ENCODE measurements at regions not wholly inside any gene's neighbourhood (a gene's known extent, or its start where the extent isn't known, plus 50 kb on each side); places are given as distances from the start of the nearest gene placed in this dataset.

- Histone ChIP-seq H3K4me3 (no peak overlapping the region), H3K4me1 (ENCODE audit: insufficient read depth) (no peaks in the 10 kb centered on the region), H3K27ac (no peak overlapping the region), H3K9me3 (no peaks in the 10 kb centered on the region), H3K36me3 (no peaks in the 10 kb centered on the region), H3K27me3 (no peaks in the 10 kb centered on the region)
- intact Hi-C loops (cut with DNase I), result no loop called here
- DNase-seq, result no peak
- TF ChIP-seq EP300 (IDR thresholded peaks at IDR 0.05), result no peak
- no peak for TF ChIP-seq CTCF (IDR thresholded peaks at IDR 0.05)
- TF ChIP-seq POLR2A (IDR thresholded peaks at IDR 0.05), result no peak
- WGBS, 3 donors, result 95 to 96% (median 95%) methylated on average over 1 of the region's 1 CpG
These were observed 166.1 kb upstream of the SAMSN1 start for GRCh38 chr21:14712121-14712715.

GRCh38 chr21:14711287-14711686 is 165.2 kb upstream of the SAMSN1 start:
- H3K4me1 ChIP-seq (ENCODE audit: insufficient read depth), result no peaks in the 10 kb centered on the region
- H3K27me3 ChIP-seq, result no peaks in the 10 kb centered on the region
- DNase-seq, result no peak
- TF ChIP-seq POLR2A (IDR thresholded peaks at IDR 0.05) (no peak), CTCF (IDR thresholded peaks at IDR 0.05) (no peak), EP300 (IDR thresholded peaks at IDR 0.05) (no peak)
- 81 to 90% (median 89%) methylated on average over 1 of the region's 1 CpG for WGBS, 3 donors
- intact Hi-C loops (cut with DNase I), result no loop called here
- no peak overlapping the region for H3K27ac ChIP-seq
- no peak overlapping the region for H3K4me3 ChIP-seq
- H3K9me3 ChIP-seq, result no peaks in the 10 kb centered on the region
- no peaks in the 10 kb centered on the region for H3K36me3 ChIP-seq

- no peak for DNase-seq
- no peak overlapping the region for H3K27ac ChIP-seq
- TF ChIP-seq CTCF (IDR thresholded peaks at IDR 0.05) (no peak), POLR2A (IDR thresholded peaks at IDR 0.05) (no peak), EP300 (IDR thresholded peaks at IDR 0.05) (no peak)
- WGBS, 3 donors, result 71 to 83% (median 81%) methylated on average over 2 of the region's 2 CpGs
- H3K4me3 ChIP-seq, result no peak overlapping the region
- H3K27me3 ChIP-seq, result no peaks in the 10 kb centered on the region
- H3K4me1 ChIP-seq (ENCODE audit: insufficient read depth), result no peaks in the 10 kb centered on the region
- H3K9me3 ChIP-seq, result no peaks in the 10 kb centered on the region
- H3K36me3 ChIP-seq, result no peaks in the 10 kb centered on the region
- intact Hi-C loops (cut with DNase I), result no loop called here
These were observed 161.5 kb upstream of the SAMSN1 start for GRCh38 chr21:14707511-14708020.

GRCh38 chr21:14706712-14707510 is 160.8 kb upstream of the SAMSN1 start:
- H3K4me1 ChIP-seq (ENCODE audit: insufficient read depth), result no peaks in the 10 kb centered on the region
- intact Hi-C loops (cut with DNase I), result no loop called here

More at GRCh38 chr21:14706712-14707510, 160.8 kb upstream of the SAMSN1 start:
- Histone ChIP-seq H3K9me3 (no peaks in the 10 kb centered on the region), H3K36me3 (no peaks in the 10 kb centered on the region), H3K27ac (no peak overlapping the region), H3K27me3 (no peaks in the 10 kb centered on the region), H3K4me3 (no peak overlapping the region)
- WGBS, 3 donors, result 59 to 73% (median 70%) methylated on average over 7 of the region's 7 CpGs
- no peak for DNase-seq
- TF ChIP-seq CTCF (IDR thresholded peaks at IDR 0.05) (no peak), POLR2A (IDR thresholded peaks at IDR 0.05) (no peak), EP300 (IDR thresholded peaks at IDR 0.05) (no peak)
